ENCODE measurements at regions not wholly inside any gene's neighbourhood (a gene's known extent, or its start where the extent isn't known, plus 50 kb on each side); places are given as distances from the start of the nearest gene placed in this dataset.
"Not testable (repeated sequence)": the region's sequence is repeated elsewhere in the genome, so short reads cannot be mapped to it uniquely, and the experiment has no call there.

- DNase-seq (ENCODE audit: low spot score) = no peak
Observed at GRCh38 chr9:75683591-75683990, 206.9 kb upstream of the PCSK5 start.

DNA sequence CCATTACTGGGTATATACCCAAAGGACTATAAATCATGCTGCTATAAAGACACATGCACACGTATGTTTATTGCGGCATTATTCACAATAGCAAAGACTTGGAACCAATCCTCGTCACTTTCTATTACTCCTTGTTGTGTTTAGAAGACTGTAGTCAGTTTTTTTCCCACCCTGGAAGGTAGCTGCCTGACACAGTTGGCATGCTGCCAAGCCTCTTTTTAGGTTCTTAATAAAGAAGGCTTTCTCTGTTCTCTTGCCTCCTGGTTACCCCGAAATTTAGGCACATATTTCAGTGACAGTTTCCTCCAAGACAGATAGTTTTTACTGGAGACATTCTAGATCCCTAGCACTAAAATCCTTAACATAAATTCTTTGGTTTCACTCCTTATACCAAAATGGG is 205.4 kb upstream of the PCSK5 start:
- DNase-seq (ENCODE audit: low spot score) = no peak

DNA sequence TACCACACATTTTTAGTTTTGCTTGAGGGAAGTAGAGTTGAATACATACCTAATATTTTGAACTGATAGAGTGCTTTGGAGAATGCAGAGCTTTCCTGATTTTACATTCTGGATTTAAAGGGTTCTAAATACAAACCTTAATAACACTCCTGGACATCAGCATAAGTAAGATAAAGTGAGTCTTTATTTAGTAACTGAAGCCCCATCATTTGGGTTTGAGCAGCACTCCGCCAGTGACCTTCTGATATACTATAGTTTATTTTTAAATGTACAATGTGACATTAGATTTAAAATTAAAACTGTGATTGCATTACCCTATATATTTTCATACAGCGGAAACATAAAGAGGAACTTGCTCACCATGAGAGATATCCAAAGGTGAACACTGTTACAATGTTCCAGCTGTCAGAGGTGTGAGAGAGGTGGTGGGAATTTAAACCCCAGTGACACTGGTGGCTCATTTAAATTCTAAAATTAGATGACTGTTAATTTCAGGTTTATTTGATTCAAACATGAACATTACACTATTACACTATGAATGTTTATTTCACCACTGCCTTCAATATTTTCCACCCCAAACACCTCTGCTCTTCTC is 203.0 kb upstream of the PCSK5 start:
- no peak for DNase-seq (ENCODE audit: low spot score)

- not testable (repeated sequence) for DNase-seq (ENCODE audit: low spot score)
Observed at GRCh38 chr9:75690551-75690950, 199.9 kb upstream of the PCSK5 start.

GRCh38 chr9:75691408-75691807 is 199.1 kb upstream of the PCSK5 start:
- DNase-seq (ENCODE audit: low spot score) = no peak

- DNase-seq (ENCODE audit: low spot score) = no peak
Observed at GRCh38 chr9:75692309-75692708, 198.2 kb upstream of the PCSK5 start.

DNA sequence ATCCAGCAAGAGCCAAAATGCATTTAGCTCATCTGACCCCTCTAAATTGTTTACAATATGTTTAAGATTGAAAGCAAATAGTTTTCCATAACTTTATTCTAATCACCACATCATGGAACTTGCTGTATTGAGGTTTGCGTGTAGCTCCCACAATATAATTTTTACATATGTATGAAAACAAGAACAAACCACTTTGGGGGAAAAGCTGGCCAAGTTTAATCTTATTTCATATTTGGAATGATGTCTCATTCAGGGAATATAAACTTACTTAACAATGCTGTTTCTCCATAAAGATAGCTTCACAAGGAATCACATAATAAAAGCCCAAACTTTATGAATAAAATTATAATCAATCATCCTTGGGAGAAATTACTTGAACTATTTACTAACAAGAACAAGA is 194.6 kb upstream of the PCSK5 start:
- DNase-seq (ENCODE audit: low spot score) = no peak

- no peak for DNase-seq (ENCODE audit: low spot score)
Observed at GRCh38 chr9:75699017-75699416, 191.5 kb upstream of the PCSK5 start.

- DNase-seq (ENCODE audit: low spot score) = no peak
Observed at GRCh38 chr9:75699625-75700251, 190.7 kb upstream of the PCSK5 start.

- no peak for DNase-seq (ENCODE audit: low spot score)
Observed at GRCh38 chr9:75700252-75700640, 190.2 kb upstream of the PCSK5 start.

- no peak for DNase-seq (ENCODE audit: low spot score)
Observed at GRCh38 chr9:75707191-75707590, 183.3 kb upstream of the PCSK5 start.

DNA sequence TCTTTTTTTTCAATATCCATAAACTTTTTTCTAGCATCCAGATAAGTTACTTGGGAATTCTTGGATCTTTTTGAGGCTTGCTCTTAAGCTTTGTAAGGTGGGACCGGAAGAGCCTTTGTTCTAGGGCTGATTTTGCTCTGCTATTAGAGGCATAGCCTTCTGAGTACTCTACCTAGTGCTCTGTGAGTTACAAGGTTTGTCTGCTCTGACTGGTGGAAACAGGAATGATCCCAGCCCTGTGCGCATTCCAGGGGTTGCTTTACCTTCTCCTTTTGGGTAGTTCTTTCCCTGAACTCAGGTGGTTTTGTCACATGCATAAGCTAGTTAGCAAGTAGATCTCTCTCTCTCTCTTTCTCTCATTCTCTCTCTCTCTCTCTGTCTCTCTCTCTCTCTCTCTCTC is 180.8 kb upstream of the PCSK5 start:
- no peak for DNase-seq (ENCODE audit: low spot score)

GRCh38 chr9:75712700-75713099 is 177.8 kb upstream of the PCSK5 start:
- no peak for DNase-seq (ENCODE audit: low spot score)

DNA sequence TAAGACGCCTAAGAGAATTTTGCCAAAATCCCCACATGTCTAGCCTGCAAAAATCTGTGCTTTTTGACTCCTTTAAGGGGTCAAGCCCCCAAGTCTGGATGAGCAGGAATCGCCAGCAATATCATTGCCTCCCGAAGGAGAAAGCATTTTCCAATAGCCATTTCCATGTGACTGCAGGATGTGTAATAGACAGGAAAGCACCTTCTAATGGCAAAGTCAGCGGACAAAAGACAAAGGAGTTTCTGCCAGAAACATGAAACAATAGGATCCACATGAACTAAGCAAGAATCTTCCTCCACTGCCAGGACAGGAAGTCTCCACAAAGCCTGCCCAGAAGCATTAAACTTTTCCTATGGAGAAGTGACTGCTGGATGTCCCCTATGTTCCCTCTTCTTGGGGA is 177.1 kb upstream of the PCSK5 start:
- no peak for DNase-seq (ENCODE audit: low spot score)

DNA sequence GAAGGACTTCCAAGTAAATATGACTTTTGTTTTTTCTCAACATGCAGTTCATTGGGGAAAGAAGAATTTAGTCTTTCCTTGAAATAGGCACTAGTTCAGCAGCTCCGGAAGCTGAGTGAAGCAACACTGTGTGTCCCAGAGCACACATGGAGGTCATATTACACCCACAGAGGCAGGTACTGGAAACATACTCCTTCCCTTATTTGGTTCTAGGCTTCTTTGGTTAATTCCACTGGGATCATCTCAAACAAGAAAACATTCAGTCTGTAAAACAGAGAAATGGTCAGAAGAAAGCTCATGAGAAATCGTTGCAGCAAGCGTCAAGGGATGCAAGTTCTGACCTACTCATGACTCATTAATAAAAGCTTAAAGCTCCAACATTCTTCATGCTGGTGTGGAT is 175.1 kb upstream of the PCSK5 start:
- no peak for DNase-seq (ENCODE audit: low spot score)

GRCh38 chr9:75718677-75719076 is 171.8 kb upstream of the PCSK5 start:
- DNase-seq (ENCODE audit: low spot score) = no peak

- no peak for DNase-seq (ENCODE audit: low spot score)
Observed at GRCh38 chr9:75728391-75728790, 162.1 kb upstream of the PCSK5 start.

DNA sequence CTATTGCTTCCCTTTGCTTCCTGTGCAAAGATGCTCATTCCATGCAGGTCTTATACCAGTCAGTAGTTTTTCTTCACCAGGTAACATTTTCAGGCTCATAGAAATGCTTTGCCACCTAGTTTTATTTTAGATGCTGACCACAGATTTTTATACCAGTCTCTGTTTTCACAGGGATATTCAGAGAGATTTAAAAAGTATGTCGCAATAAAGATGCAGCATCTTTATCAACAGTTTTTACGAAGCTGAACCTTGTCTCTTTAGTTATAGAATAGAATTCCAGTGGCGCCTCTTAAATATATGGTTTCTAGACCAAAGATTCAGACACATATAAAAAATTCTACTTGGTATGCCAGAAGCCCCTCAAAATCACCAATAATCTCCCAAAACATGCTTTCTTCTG is 155.7 kb upstream of the PCSK5 start:
- no peak for DNase-seq (ENCODE audit: low spot score)

DNA sequence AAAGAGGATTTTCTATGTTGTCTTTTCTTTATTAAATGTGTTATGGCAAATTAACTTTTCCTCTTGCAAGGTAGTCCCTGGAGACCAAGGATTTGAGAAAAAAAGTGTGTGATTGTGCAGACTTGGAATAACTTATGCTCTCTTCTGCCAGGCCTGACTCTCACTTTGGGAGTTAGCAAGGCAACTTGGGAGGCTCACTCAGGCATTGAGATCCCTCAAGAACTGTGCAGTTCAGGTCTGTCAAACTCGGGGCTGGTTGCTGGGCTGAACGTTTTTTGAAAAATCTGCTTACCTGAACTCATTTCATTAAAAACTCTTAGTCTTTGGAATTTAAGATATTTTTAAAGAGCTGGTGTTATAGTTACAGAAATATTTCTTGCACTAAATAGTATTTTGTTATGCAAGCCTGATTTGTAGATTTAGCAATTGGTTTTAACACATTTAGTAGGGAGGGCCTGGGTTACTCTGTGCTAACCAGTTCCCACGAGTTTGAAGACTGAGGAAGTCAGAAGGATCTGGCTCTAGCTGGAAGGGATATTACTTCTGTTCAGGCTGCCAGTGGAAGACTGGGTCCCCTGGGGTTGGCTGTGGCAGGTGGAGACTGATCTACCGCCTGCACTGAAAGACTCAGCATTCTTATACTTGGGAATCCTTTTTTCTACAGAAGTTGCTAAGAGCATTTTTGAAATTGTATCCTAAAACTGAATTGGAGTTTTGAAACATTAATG is 150.4 kb upstream of the PCSK5 start:
- DNase-seq (ENCODE audit: low spot score) = no peak

DNA sequence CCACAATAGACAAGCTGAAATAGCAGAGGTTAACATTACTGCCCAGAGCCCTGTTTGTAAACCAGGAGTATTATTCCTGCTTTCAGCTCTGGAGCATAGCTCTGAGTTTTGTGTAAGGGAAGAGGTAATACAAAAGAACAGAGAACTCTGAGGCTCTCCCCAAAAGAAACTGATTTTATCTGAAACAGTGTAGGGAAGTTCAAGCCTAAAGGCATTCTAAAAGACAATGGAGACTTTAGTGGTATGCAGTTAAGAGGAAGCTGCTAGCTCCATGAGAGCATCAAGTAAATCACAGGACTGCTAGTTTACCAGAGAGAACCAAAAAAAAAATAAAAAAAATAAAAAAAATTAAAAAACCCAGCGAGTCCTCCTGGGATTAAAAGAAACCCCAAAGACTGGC is 146.6 kb upstream of the PCSK5 start:
- DNase-seq (ENCODE audit: low spot score) = no peak

- no peak for DNase-seq (ENCODE audit: low spot score)
Observed at GRCh38 chr9:75754080-75754479, 136.4 kb upstream of the PCSK5 start.

- DNase-seq (ENCODE audit: low spot score) = no peak
Observed at GRCh38 chr9:75775166-75775565, 115.3 kb upstream of the PCSK5 start.

- DNase-seq (ENCODE audit: low spot score) = no peak
Observed at GRCh38 chr9:75775966-75776691, 114.3 kb upstream of the PCSK5 start.

All from activated CD4-positive, alpha-beta T cell treated with anti-CD3 and anti-CD28 coated beads, Interleukin-2, Interleukin-4, amounts not matched to agents 100 ng/mL and 50 ng/mL, durations not matched to agents 16 hours and 8 hours (primary cell).